Erythroblast (primary cell): ENCODE measurements at regions not wholly inside any gene's neighbourhood (a gene's known extent, or its start where the extent isn't known, plus 50 kb on each side); places are given as distances from the start of the nearest gene placed in this dataset.

Source experiments
- GATA1 ChIP-seq: IDR thresholded peaks from 2 replicates; pipeline ENCODE4 v1.6.1; 2011; ENCODE audit warnings: low read depth, mild to moderate bottlenecking, control low read depth, low read length, moderate library complexity
- POLR2A ChIP-seq: IDR thresholded peaks from 2 replicates; pipeline ENCODE4 v1.6.1; 2011; ENCODE audit warnings: mild to moderate bottlenecking, low read length

DNA sequence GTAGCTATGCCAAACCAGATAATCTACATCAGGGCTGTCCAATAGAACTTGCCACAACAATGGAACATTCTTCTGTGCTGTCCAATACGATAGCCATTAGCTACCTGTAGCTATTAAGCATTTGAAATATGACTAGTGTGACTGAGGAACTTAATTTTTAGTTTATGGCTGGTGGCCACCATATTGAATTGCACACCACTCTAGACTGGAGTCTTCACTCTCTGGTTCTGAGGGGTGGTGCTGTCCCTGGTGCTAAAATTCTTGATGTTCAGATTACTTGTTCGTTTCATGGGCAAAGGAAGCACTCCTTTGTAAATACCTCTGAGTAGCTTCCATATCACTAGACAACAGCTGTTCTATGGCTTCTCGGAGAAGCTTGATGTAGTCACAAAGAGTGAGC is 296.6 kb downstream of the NPIPA8 start:
- TF ChIP-seq POLR2A (no peak), GATA1 (no peak)
